ENCODE measurements at regions not wholly inside any gene's neighbourhood (a gene's known extent, or its start where the extent isn't known, plus 50 kb on each side); places are given as distances from the start of the nearest gene placed in this dataset.
"Not testable (repeated sequence)": the region's sequence is repeated elsewhere in the genome, so short reads cannot be mapped to it uniquely, and the experiment has no call there.

- intact Hi-C loops (cut with DNase I) = no loop called here
- DNase-seq = no peak
Observed at GRCh38 chr5:74465724-74466123, 174.8 kb downstream of the ENC1 start.

- no peak for DNase-seq
Observed at GRCh38 chr5:74464512-74465209, 175.9 kb downstream of the ENC1 start.

GRCh38 chr5:74462356-74462755 is 178.2 kb downstream of the ENC1 start:
- DNase-seq = no peak
- intact Hi-C loops (cut with DNase I) = no loop called here

More at GRCh38 chr5:74464512-74465209, 175.9 kb downstream of the ENC1 start:
- intact Hi-C loops (cut with DNase I) = no loop called here

- intact Hi-C loops (cut with DNase I) = no loop called here
- no peak for DNase-seq
Observed at GRCh38 chr5:74461251-74461650, 179.3 kb downstream of the ENC1 start.

- intact Hi-C loops (cut with DNase I) = no loop called here
- no peak for DNase-seq
Observed at GRCh38 chr5:74460694-74461093, 179.8 kb downstream of the ENC1 start.

- no peak for DNase-seq
Observed at GRCh38 chr5:74459984-74460383, 180.5 kb downstream of the ENC1 start.

GRCh38 chr5:74457876-74458275 is 182.7 kb downstream of the ENC1 start:
- no peak for DNase-seq
- intact Hi-C loops (cut with DNase I) = no loop called here

More at GRCh38 chr5:74459984-74460383, 180.5 kb downstream of the ENC1 start:
- intact Hi-C loops (cut with DNase I) = no loop called here

GRCh38 chr5:74454263-74455030 is 186.1 kb downstream of the ENC1 start:
- no peak for DNase-seq
- intact Hi-C loops (cut with DNase I) = no loop called here

- intact Hi-C loops (cut with DNase I) = no loop called here
- no peak for DNase-seq
Observed at GRCh38 chr5:74452856-74453255, 187.7 kb downstream of the ENC1 start.

GRCh38 chr5:74450095-74450494 is 190.4 kb downstream of the ENC1 start:
- intact Hi-C loops (cut with DNase I) = no loop called here
- DNase-seq = no peak

- no peak for DNase-seq
- intact Hi-C loops (cut with DNase I) = no loop called here
Observed at GRCh38 chr5:74446725-74447241, 193.7 kb downstream of the ENC1 start.

- intact Hi-C loops (cut with DNase I) = no loop called here
- DNase-seq = no peak
Observed at GRCh38 chr5:74442466-74442865, 198.1 kb downstream of the ENC1 start.

- intact Hi-C loops (cut with DNase I) = no loop called here
- no peak for DNase-seq
Observed at GRCh38 chr5:74441616-74442015, 198.9 kb downstream of the ENC1 start.

GRCh38 chr5:74440341-74440740 is 200.2 kb downstream of the ENC1 start:
- intact Hi-C loops (cut with DNase I) = no loop called here
- no peak for DNase-seq

GRCh38 chr5:74437870-74438269 is 202.7 kb downstream of the ENC1 start:
- DNase-seq; intact Hi-C loops (cut with DNase I): not testable (repeated sequence)

GRCh38 chr5:74433896-74434829 is 206.4 kb downstream of the ENC1 start:
- peak in 1 of 10 donors; percentile 67 for DNase-seq
- intact Hi-C loops (cut with DNase I) = no loop called here

- intact Hi-C loops (cut with DNase I) = no loop called here
- no peak for DNase-seq
Observed at GRCh38 chr5:74433255-74433895, 207.2 kb downstream of the ENC1 start.

- intact Hi-C loops (cut with DNase I) = no loop called here
- DNase-seq = no peak
Observed at GRCh38 chr5:74432721-74433120, 207.8 kb downstream of the ENC1 start.

- DNase-seq = no peak
- intact Hi-C loops (cut with DNase I) = no loop called here
Observed at GRCh38 chr5:74432216-74432615, 208.3 kb downstream of the ENC1 start.

GRCh38 chr5:74431290-74431669 is 209.2 kb downstream of the ENC1 start:
- intact Hi-C loops (cut with DNase I) = no loop called here
- no peak for DNase-seq
